HG02840 (cell line): ENCODE measurements at regions not wholly inside any gene's neighbourhood (a gene's known extent, or its start where the extent isn't known, plus 50 kb on each side); places are given as distances from the start of the nearest gene placed in this dataset.

Experiments
- ATAC-seq: cut with Tn5 transposase; IDR thresholded peaks from one replicate; pipeline ENCODE4 v1.9.1; 2021; ENCODE audit warnings: mild to moderate bottlenecking, moderate library complexity, moderate number of reproducible peaks; ENCODE audit not compliant: unreplicated experiment, low FRiP score

- no peak for ATAC-seq
Observed at GRCh38 chr2:82511894-82512293, 1947.2 kb downstream of the SUCLG1 start.

GRCh38 chr2:82508702-82509101 lies 1950.4 kb downstream of the SUCLG1 start:
- no peak for ATAC-seq

GRCh38 chr2:82507657-82508056 lies 1951.4 kb downstream of the SUCLG1 start:
- ATAC-seq, result no peak

GRCh38 chr2:82501217-82501616 lies 1957.9 kb downstream of the SUCLG1 start:
- ATAC-seq, result no peak

- ATAC-seq, result no peak
Observed at GRCh38 chr2:82498777-82499443, 1960.2 kb downstream of the SUCLG1 start.

- no peak for ATAC-seq
Observed at GRCh38 chr2:82494739-82495138, 1964.3 kb downstream of the SUCLG1 start.

GRCh38 chr2:82491591-82491990 lies 1967.5 kb downstream of the SUCLG1 start:
- no peak for ATAC-seq

GRCh38 chr2:82487354-82487753 lies 1971.7 kb downstream of the SUCLG1 start:
- ATAC-seq, result no peak

GRCh38 chr2:82485701-82486100 lies 1973.4 kb downstream of the SUCLG1 start:
- no peak for ATAC-seq

- no peak for ATAC-seq
Observed at GRCh38 chr2:82481207-82481606, 1977.9 kb downstream of the SUCLG1 start.

- ATAC-seq, result no peak
Observed at GRCh38 chr2:82478641-82479040, 1980.4 kb downstream of the SUCLG1 start.

GRCh38 chr2:82476094-82476493 lies 1983.0 kb downstream of the SUCLG1 start:
- ATAC-seq, result no peak

GRCh38 chr2:82428251-82428650 lies 2030.8 kb downstream of the SUCLG1 start:
- no peak for ATAC-seq

GRCh38 chr2:82412021-82412420 lies 2047.1 kb downstream of the SUCLG1 start:
- ATAC-seq, result no peak

GRCh38 chr2:82411071-82411470 lies 2048.0 kb downstream of the SUCLG1 start:
- ATAC-seq, result no peak

GRCh38 chr2:82395531-82395930 lies 2063.5 kb downstream of the SUCLG1 start:
- ATAC-seq, result no peak

- ATAC-seq, result no peak
Observed at GRCh38 chr2:82391386-82391785, 2067.7 kb downstream of the SUCLG1 start.

GRCh38 chr2:82355622-82356021 lies 2051.1 kb upstream of the LRRTM1 start:
- no peak for ATAC-seq

- no peak for ATAC-seq
Observed at GRCh38 chr2:82345910-82346309, 2041.4 kb upstream of the LRRTM1 start.

- ATAC-seq, result no peak
Observed at GRCh38 chr2:82344670-82345069, 2040.1 kb upstream of the LRRTM1 start.

GRCh38 chr2:82342356-82342755 lies 2037.8 kb upstream of the LRRTM1 start:
- no peak for ATAC-seq

GRCh38 chr2:82340578-82341053 lies 2036.1 kb upstream of the LRRTM1 start:
- ATAC-seq, result no peak

GRCh38 chr2:82339805-82340204 lies 2035.3 kb upstream of the LRRTM1 start:
- no peak for ATAC-seq
